HepG2 (cell line): ENCODE measurements at regions not wholly inside any gene's neighbourhood (a gene's known extent, or its start where the extent isn't known, plus 50 kb on each side); places are given as distances from the start of the nearest gene placed in this dataset.

ENCODE experiments used
- ATF1 ChIP-seq: IDR thresholded peaks from 2 replicates; pipeline ENCODE4 v1.6.1; 2016; ENCODE audit warnings: mild to moderate bottlenecking, control low read depth
- DMTF1 ChIP-seq: sonication (generic); formaldehyde crosslinking; IDR thresholded peaks from 2 replicates; pipeline ENCODE4 v1.4.0; 2020; ENCODE audit warnings: mild to moderate bottlenecking, missing genetic modification reagents
- HNF4G ChIP-seq, 2 experiments: sonication (generic) in 1 of 2; formaldehyde crosslinking in 1 of 2; IDR thresholded peaks; 2 replicates each; pipeline versions ENCODE4 v1.4.0 to v1.6.1; 2011 to 2020; ENCODE audit warnings: borderline replicate concordance in 2 of 2, low read depth in 2 of 2, mild to moderate bottlenecking in 2 of 2, low read length in 1 of 2, missing genetic modification reagents in 1 of 2, moderate library complexity in 1 of 2
- KDM1A ChIP-seq: IDR thresholded peaks from 2 replicates; pipeline ENCODE4 v1.6.1; 2016; ENCODE audit warnings: missing compliant biosample characterization
- MTF2 ChIP-seq: sonication (generic); formaldehyde crosslinking; IDR thresholded peaks from 2 replicates; pipeline ENCODE4 v1.5.0; 2020; ENCODE audit warnings: missing genetic modification reagents, borderline replicate concordance
- NFKB2 ChIP-seq: sonication (generic); formaldehyde crosslinking; IDR thresholded peaks from 2 replicates; pipeline ENCODE4 v1.4.0; 2020; ENCODE audit warnings: missing genetic modification reagents, borderline replicate concordance
- NFKBIZ ChIP-seq: IDR thresholded peaks from 2 replicates; pipeline ENCODE4 v1.6.1; 2018; ENCODE audit warnings: missing genetic modification reagents, missing compliant biosample characterization
- PAX8 ChIP-seq: sonication (generic); formaldehyde crosslinking; IDR thresholded peaks from 2 replicates; pipeline ENCODE4 v1.8.0; 2022; ENCODE audit warnings: mild to moderate bottlenecking, missing genetic modification reagents, borderline replicate concordance
- SIN3B ChIP-seq: fragments of 150-350 bp; IDR thresholded peaks from 2 replicates; pipeline ENCODE4 v1.6.1; 2014; ENCODE audit warnings: low read length
- SKI ChIP-seq: fragments of 450-650 bp; IDR thresholded peaks from one replicate; pipeline ENCODE4 v1.6.1; 2018; ENCODE audit warnings: mild to moderate bottlenecking; ENCODE audit not compliant: partially characterized antibody
- SNRNP70 ChIP-seq: fragments of 200-400 bp; formaldehyde crosslinking; IDR thresholded peaks from 2 replicates; pipeline ENCODE4 v1.6.1; 2017; ENCODE audit warnings: mild to moderate bottlenecking, low read depth, low read length, moderate library complexity
- SOX13 ChIP-seq, 3 experiments: fragments of 450-650 bp in 1 of 3; sonication (generic) in 1 of 3; formaldehyde crosslinking in 1 of 3; IDR thresholded peaks in 2 of 3; conservative IDR thresholded peaks in 1 of 3; 2 replicates each; pipeline versions ENCODE4 v1.5.0 to v1.6.1; 2016 to 2020; ENCODE audit warnings: antibody characterized with exemption in 1 of 3, mild to moderate bottlenecking in 1 of 3, missing compliant biosample characterization in 1 of 3, missing genetic modification reagents in 1 of 3, moderate library complexity in 1 of 3
- TRIM22 ChIP-seq: fragments of 450-650 bp; IDR thresholded peaks from 2 replicates; pipeline ENCODE4 v1.6.1; 2017
- ZBTB39 ChIP-seq: sonication (generic); formaldehyde crosslinking; IDR thresholded peaks from 2 replicates; pipeline ENCODE4 v1.5.0; 2020; ENCODE audit warnings: missing genetic modification reagents
- ZEB1 ChIP-seq: IDR thresholded peaks from 2 replicates; pipeline ENCODE4 v1.6.1; 2012; ENCODE audit warnings: mild to moderate bottlenecking, low read depth, inconsistent platforms; ENCODE audit not compliant: insufficient replicate concordance
- ZFP37 ChIP-seq: sonication (generic); formaldehyde crosslinking; IDR thresholded peaks from 2 replicates; pipeline ENCODE4 v1.4.0; 2020; ENCODE audit warnings: missing genetic modification reagents, borderline replicate concordance
- ZNF207 ChIP-seq: fragments of 450-650 bp; IDR thresholded peaks from 2 replicates; pipeline ENCODE4 v1.6.1; 2016; ENCODE audit warnings: antibody characterized with exemption, borderline replicate concordance
- ZNF562 ChIP-seq: sonication (generic); formaldehyde crosslinking; IDR thresholded peaks from 2 replicates; pipeline ENCODE4 v1.8.0; 2022; ENCODE audit warnings: missing genetic modification reagents, borderline replicate concordance
- ZNF577 ChIP-seq: sonication (generic); formaldehyde crosslinking; IDR thresholded peaks from 2 replicates; pipeline ENCODE4 v1.4.0; 2020; ENCODE audit warnings: mild to moderate bottlenecking, low read depth, missing genetic modification reagents, borderline replicate concordance
- ZNF607 ChIP-seq: sonication (generic); formaldehyde crosslinking; IDR thresholded peaks from 2 replicates; pipeline ENCODE4 v1.5.1; 2020; ENCODE audit warnings: missing genetic modification reagents, mild to moderate bottlenecking, borderline replicate concordance
- ZNF775 ChIP-seq: sonication (generic); formaldehyde crosslinking; IDR thresholded peaks from 2 replicates; pipeline ENCODE4 v1.4.0; 2020; ENCODE audit warnings: missing genetic modification reagents, mild to moderate bottlenecking, moderate library complexity, borderline replicate concordance
- ZNF792 ChIP-seq: IDR thresholded peaks from 2 replicates; pipeline ENCODE4 v1.6.1; 2016
- ZNF839 ChIP-seq: sonication (generic); formaldehyde crosslinking; IDR thresholded peaks from 2 replicates; pipeline ENCODE4 v1.4.0; 2020; ENCODE audit warnings: missing genetic modification reagents, mild to moderate bottlenecking, borderline replicate concordance
- ZSCAN20 ChIP-seq: sonication (generic); formaldehyde crosslinking; IDR thresholded peaks from 2 replicates; pipeline ENCODE4 v1.4.0; 2020; ENCODE audit warnings: missing genetic modification reagents, mild to moderate bottlenecking, borderline replicate concordance
- ZSCAN31 ChIP-seq: sonication (generic); formaldehyde crosslinking; IDR thresholded peaks from 2 replicates; pipeline ENCODE4 v1.5.0; 2020; ENCODE audit warnings: low read depth, mild to moderate bottlenecking, missing genetic modification reagents

GRCh38 chr2:133844214-133844892 is 276.1 kb upstream of the NCKAP5 start (continued):
- TF ChIP-seq ZNF839 (CRISPR knock-in tag) (no peak), NFKB2 (CRISPR knock-in tag) (no peak), PAX8 (CRISPR knock-in tag) (0 out of 2 replicates have a peak, but pooled peaks have one; percentile 41), SOX13 (IDR thresholded peaks at IDR 0.05) (no peak), SOX13 (CRISPR knock-in tag; conservative IDR thresholded peaks at IDR 0.05 in 1 of 2, IDR thresholded peaks at IDR 0.05 in 1 of 2) (no peak), SNRNP70 (no peak), ZNF607 (CRISPR knock-in tag) (no peak), ZEB1 (no peak), ZFP37 (CRISPR knock-in tag) (no peak), ZNF207 (no peak), SKI (no peak), ZNF792 (CRISPR knock-in tag) (no peak), ZNF775 (CRISPR knock-in tag) (no peak), NFKBIZ (no peak), MTF2 (no peak), SIN3B (no peak), ZSCAN20 (CRISPR knock-in tag) (no peak), ATF1 (CRISPR knock-in tag) (no peak), KDM1A (0 out of 2 replicates have a peak, but pooled peaks have one; percentile 39), DMTF1 (no peak), HNF4G (IDR thresholded peaks at IDR 0.05; ENCODE audit: borderline replicate concordance, low read depth, low read length) (peak; percentile 97), HNF4G (CRISPR knock-in tag; IDR thresholded peaks at IDR 0.05; ENCODE audit: borderline replicate concordance, low read depth) (peak; percentile 75; the same call in 1 of the 2 replicates), ZSCAN31 (no peak), ZNF577 (no peak), TRIM22 (no peak), ZBTB39 (CRISPR knock-in tag) (no peak), ZNF562 (CRISPR knock-in tag) (no peak)
